NT2/D1 (cell line): ENCODE measurements at regions not wholly inside any gene's neighbourhood (a gene's known extent, or its start where the extent isn't known, plus 50 kb on each side); places are given as distances from the start of the nearest gene placed in this dataset.

ENCODE experiments used
- SUZ12 ChIP-seq: IDR thresholded peaks from 2 replicates; pipeline ENCODE4 v1.6.1; 2011; ENCODE audit not compliant: insufficient read length, insufficient read depth; ENCODE audit errors: extremely low read depth
- YY1 ChIP-seq: IDR thresholded peaks from 2 replicates; pipeline ENCODE4 v1.6.1; 2011; ENCODE audit not compliant: insufficient read length, insufficient read depth
- ZNF274 ChIP-seq: IDR thresholded peaks from 2 replicates; pipeline ENCODE4 v1.6.1; 2011; ENCODE audit warnings: mild to moderate bottlenecking, low read depth, low read length

- TF ChIP-seq YY1: no peak
- no peak for TF ChIP-seq ZNF274
- no peak for TF ChIP-seq SUZ12
Measured at GRCh38 chr10:62466590-62466989, 92.4 kb downstream of the ZNF365 start.
